Mesenchymal stem cell (in vitro differentiated cells and primary cell): ENCODE measurements at regions not wholly inside any gene's neighbourhood (a gene's known extent, or its start where the extent isn't known, plus 50 kb on each side); places are given as distances from the start of the nearest gene placed in this dataset.

Experiments
- DNase-seq: peaks from one replicate; pipeline ENCODE4 v3.0.0-alpha.2; 2013
- H2AFZ ChIP-seq: one replicate; pipeline ENCODE4 v1.6.1; 2013; ENCODE audit warnings: low read depth, mild to moderate bottlenecking, control low read depth, inconsistent platforms, low read length, moderate library complexity
- H2AK5ac ChIP-seq: 2 replicates; pipeline ENCODE4 v1.6.1; 2013; ENCODE audit warnings: low read length, moderate library complexity, mild to moderate bottlenecking, inconsistent platforms; ENCODE audit not compliant: severe bottlenecking
- H2BK120ac ChIP-seq: one replicate; pipeline ENCODE4 v1.6.1; 2013; ENCODE audit warnings: low read depth, mild to moderate bottlenecking, inconsistent platforms, low read length, moderate library complexity
- H2BK12ac ChIP-seq, 2 experiments: one replicate each; pipeline ENCODE4 v1.6.1; 2013; ENCODE audit warnings: inconsistent platforms in 2 of 2, low read length in 2 of 2, mild to moderate bottlenecking in 2 of 2, moderate library complexity in 2 of 2, control low read depth in 1 of 2
- H2BK15ac ChIP-seq: one replicate; pipeline ENCODE4 v1.6.1; 2013; ENCODE audit warnings: mild to moderate bottlenecking, low read depth, inconsistent platforms; ENCODE audit not compliant: poor library complexity, severe bottlenecking
- H2BK5ac ChIP-seq: 2 replicates; pipeline ENCODE4 v1.6.1; 2013; ENCODE audit warnings: low read depth, mild to moderate bottlenecking, low read length, control low read depth, inconsistent platforms; ENCODE audit not compliant: poor library complexity, severe bottlenecking
- H3K14ac ChIP-seq, 2 experiments: one replicate each; pipeline ENCODE4 v1.6.1; 2013; ENCODE audit warnings: inconsistent platforms in 2 of 2, low read length in 2 of 2, control low read depth in 1 of 2, mild to moderate bottlenecking in 1 of 2, moderate library complexity in 1 of 2
- H3K18ac ChIP-seq, 2 experiments: one replicate each; pipeline ENCODE4 v1.6.1; 2013; ENCODE audit warnings: inconsistent platforms in 2 of 2, low read length in 2 of 2, control low read depth in 1 of 2, low read depth in 1 of 2, mild to moderate bottlenecking in 1 of 2
- H3K23ac ChIP-seq, 2 experiments: one replicate each; pipeline ENCODE4 v1.6.1; 2013; ENCODE audit warnings: inconsistent platforms in 2 of 2, low read length in 2 of 2, mild to moderate bottlenecking in 2 of 2, moderate library complexity in 2 of 2, control low read depth in 1 of 2
- H3K27ac ChIP-seq: 2 replicates; pipeline ENCODE4 v1.5.1; 2013; ENCODE audit warnings: mild to moderate bottlenecking, moderate library complexity, low read length, control low read depth, inconsistent platforms; ENCODE audit not compliant: poor library complexity, severe bottlenecking
- H3K27me3 ChIP-seq, 2 experiments: 2 replicates each; pipeline versions ENCODE4 v1.6.1 to v1.7.0; 2013; ENCODE audit warnings: low read length in 2 of 2, mild to moderate bottlenecking in 2 of 2, moderate library complexity in 2 of 2, control low read depth in 1 of 2, inconsistent platforms in 1 of 2; ENCODE audit not compliant: control insufficient read depth in 1 of 2, insufficient read depth in 1 of 2
- H3K36me3 ChIP-seq, 2 experiments: 2 replicates each; pipeline versions ENCODE4 v1.6.1 to v1.7.0; 2013; ENCODE audit warnings: low read length in 2 of 2, control low read depth in 1 of 2, inconsistent platforms in 1 of 2, low read depth in 1 of 2, mild to moderate bottlenecking in 1 of 2; ENCODE audit not compliant: insufficient read depth in 2 of 2, control insufficient read depth in 1 of 2
- H3K4ac ChIP-seq, 2 experiments: one replicate each; pipeline ENCODE4 v1.6.1; 2013; ENCODE audit warnings: inconsistent platforms in 2 of 2, low read length in 2 of 2, mild to moderate bottlenecking in 2 of 2, moderate library complexity in 2 of 2, control low read depth in 1 of 2, low read depth in 1 of 2
- H3K4me1 ChIP-seq: 2 replicates; pipeline ENCODE4 v1.6.1; 2013; ENCODE audit warnings: low read depth, low read length, control low read depth; ENCODE audit not compliant: control insufficient read depth, insufficient read depth
- H3K4me2 ChIP-seq: 2 replicates; pipeline ENCODE4 v1.6.1; 2013; ENCODE audit warnings: low read length, mild to moderate bottlenecking, inconsistent platforms; ENCODE audit not compliant: poor library complexity, severe bottlenecking
- H3K4me3 ChIP-seq, 2 experiments: 2 replicates each; pipeline versions ENCODE4 v1.5.1 to v1.7.0; 2013; ENCODE audit warnings: low read length in 2 of 2, mild to moderate bottlenecking in 2 of 2, control low read depth in 1 of 2, low read depth in 1 of 2; ENCODE audit not compliant: insufficient read depth in 1 of 2
- H3K79me1 ChIP-seq: replicated peaks from 2 replicates; pipeline ENCODE4 v1.6.1; 2013; ENCODE audit warnings: mild to moderate bottlenecking, control low read depth, low read length, inconsistent platforms; ENCODE audit not compliant: poor library complexity, severe bottlenecking
- H3K9ac ChIP-seq: 2 replicates; pipeline ENCODE4 v1.7.0; 2013; ENCODE audit warnings: mild to moderate bottlenecking, low read length, moderate library complexity
- H3K9me3 ChIP-seq: 2 replicates; pipeline ENCODE4 v1.7.0; 2013; ENCODE audit warnings: mild to moderate bottlenecking, low read length; ENCODE audit not compliant: control insufficient read depth
- H4K8ac ChIP-seq: one replicate; pipeline ENCODE4 v1.6.1; 2013; ENCODE audit warnings: inconsistent platforms, mild to moderate bottlenecking, low read length, moderate library complexity
- H4K91ac ChIP-seq: one replicate; pipeline ENCODE4 v1.6.1; 2013; ENCODE audit warnings: mild to moderate bottlenecking, low read length, inconsistent platforms
- WGBS: methylation state at CpG from one replicate; pipeline ENCODE4 v1.1.7; 2013; ENCODE audit warnings: mixed read lengths; 5-methylcytosine and 5-hydroxymethylcytosine counted together

- Histone ChIP-seq H2BK12ac (no peak overlapping the region), H3K4me1 (no peaks in the 10 kb centered on the region), H3K4me3 (no peak overlapping the region), H3K9ac (no peak overlapping the region), H4K8ac (no peak overlapping the region), H3K9me3 (no peaks in the 10 kb centered on the region), H3K27me3 (peaks cover 3 to 4% of the 10 kb centered on the region in 2 experiments), H2BK120ac (no peak overlapping the region), H2AK5ac (no peak overlapping the region), H3K27ac (no peak overlapping the region), H3K23ac (no peak overlapping the region), H3K79me1 (no peaks in the 10 kb centered on the region), H2AFZ (no peak overlapping the region), H2BK5ac (no peak overlapping the region), H2BK15ac (no peak overlapping the region), H3K14ac (no peak overlapping the region), H4K91ac (no peak overlapping the region), H3K18ac (no peak overlapping the region), H3K4me2 (no peak overlapping the region), H3K36me3 (no peaks in the 10 kb centered on the region), H3K4ac (no peak overlapping the region)
- DNase-seq, result no peak
- WGBS, result 85% methylated on average over 10 of the region's 13 CpGs
Observed at GRCh38 chr12:98180603-98181002, 334.8 kb upstream of the TMPO start.

GRCh38 chr12:98182821-98183220 lies 332.6 kb upstream of the TMPO start:
- Histone ChIP-seq H2BK120ac (no peak overlapping the region), H4K91ac (no peak overlapping the region), H3K4me1 (no peaks in the 10 kb centered on the region), H2AFZ (no peak overlapping the region), H3K4me3 (no peak overlapping the region), H3K23ac (no peak overlapping the region), H4K8ac (no peak overlapping the region), H3K4me2 (no peak overlapping the region), H3K79me1 (no peaks in the 10 kb centered on the region), H3K9ac (no peak overlapping the region), H2BK15ac (no peak overlapping the region), H3K18ac (no peak overlapping the region), H3K4ac (no peak overlapping the region), H3K27me3 (peaks cover 0 to 4% of the 10 kb centered on the region in 2 experiments), H3K14ac (no peak overlapping the region), H2BK12ac (no peak overlapping the region), H3K9me3 (no peaks in the 10 kb centered on the region), H2BK5ac (no peak overlapping the region), H3K36me3 (no peaks in the 10 kb centered on the region), H2AK5ac (no peak overlapping the region), H3K27ac (no peak overlapping the region)
- 100% methylated on average over 2 of the region's 2 CpGs for WGBS
- no peak for DNase-seq

GRCh38 chr12:98185606-98186005 lies 329.8 kb upstream of the TMPO start:
- Histone ChIP-seq H3K4me2 (no peak overlapping the region), H2BK120ac (no peak overlapping the region), H3K23ac (no peak overlapping the region), H3K9ac (no peak overlapping the region), H3K27ac (no peak overlapping the region), H3K79me1 (no peaks in the 10 kb centered on the region), H2BK12ac (no peak overlapping the region), H2BK15ac (no peak overlapping the region), H2AK5ac (no peak overlapping the region), H4K91ac (no peak overlapping the region), H3K27me3 (peaks cover 0 to 4% of the 10 kb centered on the region in 2 experiments), H3K9me3 (no peaks in the 10 kb centered on the region), H3K18ac (no peak overlapping the region), H3K4me1 (no peaks in the 10 kb centered on the region), H3K36me3 (no peaks in the 10 kb centered on the region), H2AFZ (no peak overlapping the region), H3K14ac (no peak overlapping the region), H4K8ac (no peak overlapping the region), H3K4me3 (no peak overlapping the region), H2BK5ac (no peak overlapping the region), H3K4ac (no peak overlapping the region)
- WGBS, result 68% methylated on average over 2 of the region's 3 CpGs
- DNase-seq, result no peak

GRCh38 chr12:98188650-98189077 lies 326.7 kb upstream of the TMPO start:
- no peak overlapping the region for H2BK5ac ChIP-seq
- H3K23ac ChIP-seq, result no peak overlapping the region
- no peak overlapping the region for H2AK5ac ChIP-seq
- H2BK120ac ChIP-seq, result no peak overlapping the region
- WGBS, result 64% methylated on average over 4 of the region's 5 CpGs
- no peak overlapping the region for H2BK15ac ChIP-seq
- H3K9me3 ChIP-seq, result no peaks in the 10 kb centered on the region
- no peak overlapping the region for H3K27ac ChIP-seq
- H2AFZ ChIP-seq, result no peak overlapping the region
- no peak overlapping the region for H3K9ac ChIP-seq
- H3K4ac ChIP-seq, result no peak overlapping the region
- H2BK12ac ChIP-seq, result no peak overlapping the region
- no peaks in the 10 kb centered on the region for H3K36me3 ChIP-seq
- H3K79me1 ChIP-seq, result no peaks in the 10 kb centered on the region
- no peak overlapping the region for H3K4me3 ChIP-seq
- no peak overlapping the region for H3K14ac ChIP-seq
- H3K27me3 ChIP-seq, result no peaks in the 10 kb centered on the region
- H4K8ac ChIP-seq, result no peak overlapping the region
- H3K4me1 ChIP-seq, result no peaks in the 10 kb centered on the region
- no peak overlapping the region for H4K91ac ChIP-seq
- H3K18ac ChIP-seq, result no peak overlapping the region
- H3K4me2 ChIP-seq, result no peak overlapping the region
- DNase-seq, result peak; percentile 14
